ENCODE measurements at regions not wholly inside any gene's neighbourhood (a gene's known extent, or its start where the extent isn't known, plus 50 kb on each side); places are given as distances from the start of the nearest gene placed in this dataset.

GRCh38 chr2:150699218-150699617 is 211.8 kb upstream of the RND3 start:
- TF ChIP-seq CTCF (IDR thresholded peaks at IDR 0.05) (no peak), POLR2A (IDR thresholded peaks at IDR 0.05) (no peak)

Data from esophagus squamous epithelium (tissue), 4 donors.